IPS-18a (cell line): ENCODE measurements at regions not wholly inside any gene's neighbourhood (a gene's known extent, or its start where the extent isn't known, plus 50 kb on each side); places are given as distances from the start of the nearest gene placed in this dataset.

Source experiments
- H3K27ac ChIP-seq: one replicate; pipeline ENCODE4 v1.5.1; 2013; ENCODE audit warnings: low read length
- H3K27me3 ChIP-seq: one replicate; pipeline ENCODE4 v1.6.1; 2013; ENCODE audit warnings: mild to moderate bottlenecking, low read length; ENCODE audit not compliant: control insufficient read depth, insufficient read depth
- H3K36me3 ChIP-seq: one replicate; pipeline ENCODE4 v1.6.1; 2013; ENCODE audit warnings: low read depth, low read length; ENCODE audit not compliant: control insufficient read depth
- H3K4me1 ChIP-seq: one replicate; pipeline ENCODE4 v1.6.1; 2013; ENCODE audit warnings: low read depth, low read length; ENCODE audit not compliant: control insufficient read depth
- H3K4me3 ChIP-seq: one replicate; pipeline ENCODE4 v1.5.1; 2013; ENCODE audit warnings: low read length
- H3K9ac ChIP-seq: one replicate; pipeline ENCODE4 v1.6.1; 2013; ENCODE audit warnings: mild to moderate bottlenecking, low read length, moderate library complexity
- H3K9me3 ChIP-seq: one replicate; pipeline ENCODE4 v1.6.1; 2013; ENCODE audit warnings: low read depth, low read length; ENCODE audit not compliant: control insufficient read depth

- H3K27me3 ChIP-seq: no peaks in the 10 kb centered on the region
- no peaks in the 10 kb centered on the region for H3K36me3 ChIP-seq
- H3K9me3 ChIP-seq: no peaks in the 10 kb centered on the region
- H3K9ac ChIP-seq: no peak overlapping the region
- no peak overlapping the region for H3K27ac ChIP-seq
- peaks cover 4% of the 10 kb centered on the region for H3K4me1 ChIP-seq
- H3K4me3 ChIP-seq: no peak overlapping the region
These were observed 555.3 kb upstream of the CELF2 start for GRCh38 chr10:10462151-10462941.

GRCh38 chr10:10471758-10472157, 545.9 kb upstream of the CELF2 start:
- no peak overlapping the region for H3K4me3 ChIP-seq
- H3K36me3 ChIP-seq: no peaks in the 10 kb centered on the region
- peaks cover 13% of the 10 kb centered on the region for H3K9me3 ChIP-seq
- H3K27me3 ChIP-seq: no peaks in the 10 kb centered on the region
- peaks cover 14% of the 10 kb centered on the region for H3K4me1 ChIP-seq
- no peak overlapping the region for H3K27ac ChIP-seq
- H3K9ac ChIP-seq: no peak overlapping the region

DNA sequence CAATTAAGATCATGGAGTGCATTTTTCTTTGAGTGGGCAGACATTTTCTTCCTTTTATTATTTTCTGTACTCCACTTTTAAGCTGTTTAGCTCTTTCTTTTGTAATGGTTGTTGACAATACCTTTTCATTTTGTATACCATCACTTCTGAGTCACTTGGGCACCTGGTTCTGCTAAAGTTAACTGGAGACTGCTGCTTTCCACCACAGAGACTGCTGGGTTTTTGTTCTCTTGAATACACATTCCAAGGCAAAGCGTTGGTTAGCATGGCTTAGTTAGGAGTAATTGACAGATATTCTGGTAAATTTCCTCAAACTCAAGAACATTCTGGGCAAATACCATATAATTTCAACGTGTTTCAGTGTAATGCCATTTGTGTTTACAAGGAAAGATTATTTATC, 541.9 kb upstream of the CELF2 start:
- Histone ChIP-seq H3K27ac (no peak overlapping the region), H3K9me3 (peaks cover 7% of the 10 kb centered on the region), H3K4me1 (peaks cover 14% of the 10 kb centered on the region), H3K9ac (no peak overlapping the region), H3K4me3 (no peak overlapping the region), H3K36me3 (no peaks in the 10 kb centered on the region), H3K27me3 (no peaks in the 10 kb centered on the region)

- no peak overlapping the region for H3K4me3 ChIP-seq
- H3K9me3 ChIP-seq: peaks cover 2% of the 10 kb centered on the region
- no peaks in the 10 kb centered on the region for H3K27me3 ChIP-seq
- no peak overlapping the region for H3K27ac ChIP-seq
- H3K4me1 ChIP-seq: peaks cover 14% of the 10 kb centered on the region
- H3K9ac ChIP-seq: no peak overlapping the region
- H3K36me3 ChIP-seq: no peaks in the 10 kb centered on the region
These were observed 539.8 kb upstream of the CELF2 start for GRCh38 chr10:10477844-10478243.

GRCh38 chr10:10479465-10479864, 538.2 kb upstream of the CELF2 start:
- Histone ChIP-seq H3K4me3 (no peak overlapping the region), H3K27me3 (no peaks in the 10 kb centered on the region), H3K4me1 (peaks cover 14% of the 10 kb centered on the region), H3K36me3 (no peaks in the 10 kb centered on the region), H3K9ac (no peak overlapping the region), H3K27ac (no peak overlapping the region), H3K9me3 (no peaks in the 10 kb centered on the region)

DNA sequence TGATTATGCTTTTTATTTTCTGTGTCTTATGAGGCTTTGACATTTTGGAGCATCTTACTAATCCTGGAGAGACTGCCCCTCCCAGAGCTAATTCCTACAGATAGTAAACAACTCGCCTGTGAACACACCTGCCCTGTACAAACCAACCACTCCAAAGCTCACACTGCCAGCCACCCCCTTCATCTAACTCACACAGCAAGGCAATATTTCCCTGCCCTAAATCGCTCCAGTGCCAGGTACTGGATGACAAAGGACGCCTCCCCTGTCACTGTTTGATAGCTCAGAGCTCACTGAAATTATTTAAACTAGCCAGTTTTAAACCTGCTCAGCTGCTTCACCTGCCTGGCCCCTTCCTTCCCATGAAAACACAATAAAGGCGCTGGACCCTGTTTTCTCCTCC, 535.1 kb upstream of the CELF2 start:
- no peak overlapping the region for H3K27ac ChIP-seq

DNA sequence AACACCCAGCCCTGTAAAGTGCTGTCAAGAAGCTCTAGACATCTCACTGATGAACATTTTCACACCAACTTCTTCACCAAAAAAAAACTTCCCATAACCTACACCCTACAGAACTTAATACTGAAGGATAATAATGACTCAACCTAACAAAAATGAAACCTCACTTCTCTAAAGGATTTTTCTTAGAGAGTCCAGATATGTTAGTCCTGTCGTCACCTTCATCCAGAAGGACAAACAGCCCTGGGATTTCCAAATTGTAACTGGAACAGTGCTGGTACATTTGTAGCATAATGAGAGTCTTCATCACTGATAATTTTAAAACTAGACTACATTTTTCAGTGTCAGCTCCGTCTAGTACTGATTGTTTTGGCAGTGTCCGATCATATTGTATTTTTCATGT, 528.6 kb upstream of the CELF2 start:
- Histone ChIP-seq H3K4me3 (no peak overlapping the region), H3K4me1 (no peaks in the 10 kb centered on the region), H3K9me3 (no peaks in the 10 kb centered on the region), H3K27ac (no peak overlapping the region), H3K9ac (no peak overlapping the region), H3K27me3 (no peaks in the 10 kb centered on the region), H3K36me3 (no peaks in the 10 kb centered on the region)

More for the DNA sequence above, 535.1 kb upstream of the CELF2 start:
- Histone ChIP-seq H3K4me1 (no peaks in the 10 kb centered on the region), H3K36me3 (no peaks in the 10 kb centered on the region), H3K27me3 (no peaks in the 10 kb centered on the region), H3K9ac (no peak overlapping the region), H3K4me3 (no peak overlapping the region), H3K9me3 (no peaks in the 10 kb centered on the region)

DNA sequence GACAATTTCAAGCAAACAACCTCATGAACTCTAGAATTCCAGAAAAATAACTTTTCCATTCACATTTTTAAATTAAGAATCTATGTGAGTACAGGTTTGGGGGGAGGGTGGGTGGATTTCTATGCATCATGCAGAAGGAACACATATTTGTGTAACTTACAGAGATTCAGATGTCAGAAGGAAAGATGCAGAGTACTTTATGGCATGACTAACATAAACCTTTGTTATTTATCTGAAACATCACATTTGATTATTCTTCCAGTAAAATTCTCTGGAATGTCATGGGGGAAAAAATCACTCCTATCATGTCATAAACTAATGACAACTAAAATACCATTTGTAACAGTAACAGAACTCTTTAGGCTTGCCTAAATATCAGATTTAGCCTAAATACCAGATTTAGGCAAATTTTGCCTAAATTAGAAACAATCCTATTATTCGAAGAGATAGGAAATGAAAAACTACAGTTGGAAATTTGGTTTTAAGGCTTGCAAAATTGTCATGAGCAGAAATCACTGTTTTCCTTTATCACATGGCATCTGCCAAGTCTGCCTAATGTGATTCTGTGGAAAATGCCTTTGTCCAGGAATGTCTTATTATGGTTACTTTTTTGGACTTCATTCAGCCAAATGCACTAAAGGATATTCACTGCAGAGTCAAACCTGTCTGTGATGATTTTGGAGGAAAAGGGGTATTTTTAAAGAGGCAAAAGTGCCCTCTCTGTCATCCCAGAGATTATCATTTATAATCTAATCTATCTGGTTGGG, 527.7 kb upstream of the CELF2 start:
- H3K9ac ChIP-seq: no peak overlapping the region
- no peaks in the 10 kb centered on the region for H3K9me3 ChIP-seq
- no peak overlapping the region for H3K27ac ChIP-seq

DNA sequence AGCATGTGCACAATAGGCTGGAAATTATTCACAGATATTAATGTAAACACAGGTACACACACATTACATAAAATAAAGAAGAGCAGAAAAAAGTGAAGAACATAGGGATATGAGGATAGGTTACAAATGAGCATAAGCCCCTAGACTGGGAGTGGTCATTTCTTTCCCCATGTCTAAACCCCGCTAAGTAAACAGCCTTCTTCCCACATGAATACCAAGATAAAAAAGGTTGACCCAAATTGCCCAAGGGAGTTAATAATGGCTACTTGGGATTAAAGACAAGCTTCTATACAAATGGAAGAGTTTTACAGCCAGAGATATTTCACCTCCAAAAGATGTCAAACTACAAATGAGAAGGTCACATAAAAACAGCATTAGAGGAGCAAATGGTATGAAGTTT, 527.1 kb upstream of the CELF2 start:
- Histone ChIP-seq H3K9ac (no peak overlapping the region), H3K4me1 (no peaks in the 10 kb centered on the region), H3K27ac (no peak overlapping the region), H3K4me3 (no peak overlapping the region), H3K36me3 (no peaks in the 10 kb centered on the region), H3K9me3 (no peaks in the 10 kb centered on the region), H3K27me3 (no peaks in the 10 kb centered on the region)

More for the DNA sequence above, 527.7 kb upstream of the CELF2 start:
- H3K36me3 ChIP-seq: no peaks in the 10 kb centered on the region
- no peaks in the 10 kb centered on the region for H3K27me3 ChIP-seq
- no peaks in the 10 kb centered on the region for H3K4me1 ChIP-seq
- H3K4me3 ChIP-seq: no peak overlapping the region

DNA sequence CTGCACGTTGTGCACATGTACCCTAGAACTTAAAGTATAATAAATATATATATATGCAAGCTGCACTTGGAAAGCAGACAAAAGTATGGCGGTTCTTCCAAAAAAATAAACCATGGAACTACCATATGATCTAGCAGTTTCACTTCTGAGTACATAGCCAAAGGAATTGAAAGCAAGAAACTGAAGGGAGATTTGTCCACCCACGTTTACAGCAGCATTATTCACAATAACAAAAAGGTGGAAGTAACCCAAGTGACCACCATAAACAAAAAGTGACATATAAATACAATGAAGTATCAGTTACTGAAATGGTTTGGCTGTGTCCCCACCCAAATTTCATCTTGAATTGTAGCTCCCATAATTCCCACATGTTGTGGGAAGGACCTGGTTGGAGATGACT, 525.3 kb upstream of the CELF2 start:
- Histone ChIP-seq H3K36me3 (no peaks in the 10 kb centered on the region), H3K4me3 (no peak overlapping the region), H3K27me3 (no peaks in the 10 kb centered on the region), H3K4me1 (no peaks in the 10 kb centered on the region), H3K9me3 (no peaks in the 10 kb centered on the region), H3K9ac (no peak overlapping the region), H3K27ac (no peak overlapping the region)

- Histone ChIP-seq H3K9me3 (no peaks in the 10 kb centered on the region), H3K36me3 (no peaks in the 10 kb centered on the region), H3K4me3 (no peak overlapping the region), H3K27ac (no peak overlapping the region), H3K4me1 (no peaks in the 10 kb centered on the region), H3K27me3 (no peaks in the 10 kb centered on the region), H3K9ac (no peak overlapping the region)
These were observed 523.8 kb upstream of the CELF2 start for GRCh38 chr10:10493833-10494232.

- H3K27me3 ChIP-seq: no peaks in the 10 kb centered on the region
- H3K4me1 ChIP-seq: no peaks in the 10 kb centered on the region
- no peaks in the 10 kb centered on the region for H3K9me3 ChIP-seq
- no peak overlapping the region for H3K4me3 ChIP-seq
- no peak overlapping the region for H3K9ac ChIP-seq
- H3K27ac ChIP-seq: no peak overlapping the region
- no peaks in the 10 kb centered on the region for H3K36me3 ChIP-seq
These were observed 520.4 kb upstream of the CELF2 start for GRCh38 chr10:10497245-10497644.
